Heart left ventricle (tissue), 16 donors: ENCODE measurements at regions not wholly inside any gene's neighbourhood (a gene's known extent, or its start where the extent isn't known, plus 50 kb on each side); places are given as distances from the start of the nearest gene placed in this dataset.
"Not testable (repeated sequence)": the region's sequence is repeated elsewhere in the genome, so short reads cannot be mapped to it uniquely, and the experiment has no call there.

Source experiments
- ATAC-seq, 4 donors: fragments of 200-7000 bp; cut with Tn5 transposase; one replicate each; pipeline ENCODE4 v1.9.1; 2020 to 2022; ENCODE audit warnings: moderate library complexity in 4 of 4, mild to moderate bottlenecking in 3 of 4, moderate number of reproducible peaks in 1 of 4
- DNase-seq, 5 donors: peaks; one replicate each; pipeline ENCODE4 v3.0.0-alpha.2; 2020
- H3K27ac ChIP-seq, 12 donors: fragments of 200-600 bp; sonication (generic) in 4 of 12; one replicate each; pipeline versions ENCODE4 v1.5.0 to v1.8.0; 2016 to 2022; ENCODE audit warnings: mild to moderate bottlenecking in 2 of 12
- H3K27me3 ChIP-seq, 9 donors: fragments of 200-600 bp; sonication (generic) in 2 of 9; one replicate each; pipeline versions ENCODE4 v1.5.1 to v1.8.0; 2016 to 2022; ENCODE audit warnings: mild to moderate bottlenecking in 3 of 9
- H3K36me3 ChIP-seq, 9 donors: fragments of 200-600 bp; sonication (generic) in 2 of 9; one replicate each; pipeline versions ENCODE4 v1.5.0 to v1.8.0; 2018 to 2022; ENCODE audit warnings: mild to moderate bottlenecking in 2 of 9
- H3K4me1 ChIP-seq, 12 donors: fragments of 200-600 bp; sonication (generic) in 4 of 12; one replicate each; pipeline versions ENCODE4 v1.5.0 to v1.8.0; 2016 to 2022; ENCODE audit warnings: mild to moderate bottlenecking in 3 of 12
- H3K4me3 ChIP-seq, 12 donors: fragments of 200-600 bp; sonication (generic) in 4 of 12; one replicate each; pipeline versions ENCODE4 v1.5.0 to v1.8.0; 2017 to 2022; ENCODE audit warnings: mild to moderate bottlenecking in 9 of 12, moderate library complexity in 4 of 12
- H3K9me3 ChIP-seq, 12 donors: fragments of 200-600 bp; sonication (generic) in 4 of 12; one replicate each; pipeline versions ENCODE4 v1.5.0 to v1.8.0; 2016 to 2022; ENCODE audit warnings: mild to moderate bottlenecking in 1 of 12
- CTCF ChIP-seq, 12 donors: fragments of 200-600 bp; sonication (generic) in 4 of 12; IDR thresholded peaks; one replicate each; pipeline versions ENCODE4 v1.5.0 to v1.8.0; 2018 to 2022; ENCODE audit warnings: antibody characterized with exemption in 12 of 12, mild to moderate bottlenecking in 5 of 12
- POLR2A ChIP-seq, 2 donors: fragments of 450-650 bp; IDR thresholded peaks; one replicate each; pipeline ENCODE4 v1.6.1; 2017; ENCODE audit warnings: antibody characterized with exemption in 2 of 2, mild to moderate bottlenecking in 2 of 2, moderate library complexity in 2 of 2
- WGBS, 4 donors: extraction: QIAGEN DNeasy Blood & Tissue Kit in 2 of 4; methylation state at CpG; one replicate each; pipeline versions ENCODE4 v1.1.5 to v1.1.7; 2013 to 2018; 5-methylcytosine and 5-hydroxymethylcytosine counted together
- intact Hi-C, 10 donors: fragments of 100-400 bp; cut with DNase I; formaldehyde crosslinking; loops; one replicate each; pipeline versions ENCODE4 v1.11.1 to v1.14.2; 2022
- donor health status: ischemic (EF 13 %, LVEDD 7.1; RV severe dilation, severe dysfunction).
- donor health status: healthy with polysubstance abuse.
- donor health status: DM: no; HTN: yes; CAD: no.
- donor health status: DM: no; HTN: no; CAD: no.
- donor health status: ischemic (EF 25% LVEDD 6.9; RV normal size, moderate dysfunction).
- donor health status: ischemic (EF 25% LVEDD 5.7; RV mildly dilated, moderate dysfunction).
- donor health status: healthy.
- donor health status: DM: yes; HTN: yes; CAD: no.
- donor health status: ischemic (EF 35%, LVEDD 5.7; RV mildly dilated, moderate dysfunction).
- donor health status: nonischemic (EF 11% LVEDD 7.7; RV severe dilation, severe dysfunction).
- donor health status: DM: yes; HTN: yes; CAD: no.
- donor health status: PGD.
- donor health status: ischemic (EF 29% LVEDD 5.4; RV normal size, mild dysfunction).
- donor health status: nonischemic (EF 23%, LVEDD 6.1; RV moderate dilation, normal function).

DNA sequence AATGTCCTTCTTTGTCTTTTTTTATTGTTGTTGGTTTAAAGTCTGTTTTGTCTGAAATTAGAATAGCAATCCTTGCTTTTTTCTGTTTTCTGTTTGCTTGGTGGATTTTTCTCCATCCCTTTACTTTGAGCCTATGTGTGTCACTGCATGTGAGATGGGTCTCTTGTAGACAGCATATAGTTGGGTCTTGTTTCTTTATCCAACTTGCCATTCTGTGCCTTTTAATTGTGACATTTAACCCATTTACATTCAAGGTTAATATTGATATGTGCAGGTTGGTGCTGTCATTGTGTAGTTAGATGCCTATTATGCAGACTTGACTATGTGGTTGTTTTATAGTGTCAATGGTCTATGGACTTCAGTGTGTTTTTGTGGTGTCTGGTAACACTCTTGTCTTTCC, 197.5 kb upstream of the FN1 start:
- no peaks in the 10 kb centered on the region for H3K36me3 ChIP-seq
- ATAC-seq (no peak), DNase-seq (no peak)
- no peaks in the 10 kb centered on the region for H3K27me3 ChIP-seq
- H3K9me3 ChIP-seq: peaks cover 0 to 41% (median 19%) of the 10 kb centered on the region in 12 donors
- TF ChIP-seq POLR2A (IDR thresholded peaks at IDR 0.05) (no peak), CTCF (IDR thresholded peaks at IDR 0.05) (no peak)
- no peaks in the 10 kb centered on the region for H3K4me1 ChIP-seq
- H3K4me3 ChIP-seq: no peak overlapping the region
- intact Hi-C loops: no loop called here
- H3K27ac ChIP-seq: no peak overlapping the region

DNA sequence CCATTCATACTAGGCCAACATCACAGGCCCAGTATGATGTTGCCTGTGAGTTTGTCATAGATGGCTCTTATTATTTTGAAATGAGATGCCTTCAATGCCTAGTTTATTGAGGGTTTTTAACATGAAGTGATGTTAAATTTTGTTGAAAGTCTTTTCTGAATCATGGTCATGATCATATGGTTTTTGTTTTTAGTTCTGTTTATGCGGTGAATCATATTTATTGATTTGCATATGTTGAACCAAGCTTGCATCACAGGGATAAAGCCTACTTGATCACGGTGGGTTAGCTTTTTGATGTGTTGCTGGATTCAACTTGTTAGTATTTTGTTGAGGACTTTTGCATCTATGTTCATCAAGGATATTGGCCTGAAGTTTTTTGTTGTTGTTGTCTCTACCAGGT, 195.8 kb upstream of the FN1 start:
- intact Hi-C loops: no loop called here
- 93 to 96% (median 94%) methylated on average over 2 of the region's 2 CpGs for WGBS, 4 donors
- Histone ChIP-seq H3K27ac (no peak overlapping the region), H3K27me3 (no peaks in the 10 kb centered on the region), H3K36me3 (no peaks in the 10 kb centered on the region), H3K4me3 (no peak overlapping the region), H3K4me1 (no peaks in the 10 kb centered on the region), H3K9me3 (peaks cover 0 to 41% (median 19%) of the 10 kb centered on the region in 12 donors)
- no peak for DNase-seq
- ATAC-seq: no peak
- TF ChIP-seq CTCF (IDR thresholded peaks at IDR 0.05): no peak
- no peak for TF ChIP-seq POLR2A (IDR thresholded peaks at IDR 0.05)

DNA sequence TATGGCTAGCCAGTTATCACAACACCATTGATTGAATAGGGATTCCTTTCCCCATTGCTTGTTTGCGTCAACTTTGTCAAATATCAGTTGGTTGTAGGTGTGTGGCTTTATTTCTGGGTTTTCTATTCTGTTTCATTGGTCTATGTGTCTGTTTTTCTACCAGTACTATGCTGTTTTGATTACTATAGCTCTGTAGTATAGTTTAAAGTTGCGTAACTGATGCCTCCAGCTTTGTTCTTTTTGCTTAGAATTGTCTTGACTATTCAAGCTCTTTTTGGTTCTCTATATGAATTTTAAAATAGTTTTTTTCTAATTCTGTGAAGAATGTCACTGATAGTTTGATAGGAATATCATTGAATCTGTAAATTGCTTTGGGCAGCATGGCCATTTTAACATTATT, 194.9 kb upstream of the FN1 start:
- H3K4me3 ChIP-seq, H3K27me3 ChIP-seq, H3K27ac ChIP-seq, intact Hi-C loops, ATAC-seq, H3K36me3 ChIP-seq, DNase-seq, H3K4me1 ChIP-seq: not testable (repeated sequence)
- WGBS, 4 donors: 92 to 97% (median 95%) methylated on average over 2 of the region's 2 CpGs
- peaks cover 0 to 41% (median 19%) of the 10 kb centered on the region in 12 donors for H3K9me3 ChIP-seq

DNA sequence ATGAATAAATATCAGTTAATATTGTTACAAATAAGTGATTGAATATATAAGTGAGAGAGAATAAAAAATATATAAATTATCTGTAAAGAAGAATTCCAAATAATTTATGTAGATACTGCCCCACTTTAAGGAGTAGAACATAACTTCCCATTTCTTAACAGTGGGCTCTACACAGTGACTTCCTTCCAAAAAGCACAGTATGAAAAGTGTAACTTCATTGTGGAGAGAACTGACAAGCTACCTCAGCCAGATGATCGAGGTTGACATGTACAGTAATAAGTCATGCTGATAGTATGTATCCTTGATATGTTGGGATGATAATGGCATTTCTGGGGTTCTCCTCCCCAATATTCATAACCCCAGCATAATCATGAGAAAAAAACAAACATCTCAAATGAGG, 191.9 kb upstream of the FN1 start:
- TF ChIP-seq POLR2A (IDR thresholded peaks at IDR 0.05) (no peak), CTCF (IDR thresholded peaks at IDR 0.05) (no peak)
- Histone ChIP-seq H3K27me3 (no peaks in the 10 kb centered on the region), H3K36me3 (no peaks in the 10 kb centered on the region), H3K27ac (no peak overlapping the region), H3K4me1 (peaks cover 0 to 7% (median 0%) of the 10 kb centered on the region in 12 donors), H3K4me3 (no peak overlapping the region), H3K9me3 (peaks cover 0 to 23% (median 8%) of the 10 kb centered on the region in 12 donors)
- intact Hi-C loops: no loop called here
- DNase-seq (no peak), ATAC-seq (no peak)
- 72 to 91% (median 77%) methylated on average over 1 of the region's 1 CpG for WGBS, 4 donors

GRCh38 chr2:215626812-215627281, 191.0 kb upstream of the FN1 start:
- Histone ChIP-seq H3K4me3 (no peak overlapping the region), H3K27ac (no peak overlapping the region), H3K4me1 (peaks cover 0 to 7% (median 0%) of the 10 kb centered on the region in 12 donors), H3K27me3 (no peaks in the 10 kb centered on the region), H3K36me3 (no peaks in the 10 kb centered on the region), H3K9me3 (peaks cover 0 to 16% (median 6%) of the 10 kb centered on the region in 12 donors)
- ATAC-seq: no peak
- intact Hi-C loops: no loop called here
- TF ChIP-seq CTCF (IDR thresholded peaks at IDR 0.05) (no peak), POLR2A (IDR thresholded peaks at IDR 0.05) (no peak)
- no peak for DNase-seq
- 67 to 75% (median 70%) methylated on average over 5 of the region's 5 CpGs for WGBS, 4 donors
